HG03135 (cell line): ENCODE measurements at regions not wholly inside any gene's neighbourhood (a gene's known extent, or its start where the extent isn't known, plus 50 kb on each side); places are given as distances from the start of the nearest gene placed in this dataset.
A peak's percentile ranks its signal among the peaks of the same experiment; 100 is the strongest.
"Not testable (repeated sequence)": the region's sequence is repeated elsewhere in the genome, so short reads cannot be mapped to it uniquely, and the experiment has no call there.

Source experiments
- ATAC-seq: cut with Tn5 transposase; IDR thresholded peaks from one replicate; pipeline ENCODE4 v1.9.1; 2021; ENCODE audit warnings: mild to moderate bottlenecking, moderate library complexity; ENCODE audit not compliant: unreplicated experiment

GRCh38 chr3:177336873-177337450 lies 139.7 kb upstream of the TBL1XR1 start:
- ATAC-seq, result no peak

DNA sequence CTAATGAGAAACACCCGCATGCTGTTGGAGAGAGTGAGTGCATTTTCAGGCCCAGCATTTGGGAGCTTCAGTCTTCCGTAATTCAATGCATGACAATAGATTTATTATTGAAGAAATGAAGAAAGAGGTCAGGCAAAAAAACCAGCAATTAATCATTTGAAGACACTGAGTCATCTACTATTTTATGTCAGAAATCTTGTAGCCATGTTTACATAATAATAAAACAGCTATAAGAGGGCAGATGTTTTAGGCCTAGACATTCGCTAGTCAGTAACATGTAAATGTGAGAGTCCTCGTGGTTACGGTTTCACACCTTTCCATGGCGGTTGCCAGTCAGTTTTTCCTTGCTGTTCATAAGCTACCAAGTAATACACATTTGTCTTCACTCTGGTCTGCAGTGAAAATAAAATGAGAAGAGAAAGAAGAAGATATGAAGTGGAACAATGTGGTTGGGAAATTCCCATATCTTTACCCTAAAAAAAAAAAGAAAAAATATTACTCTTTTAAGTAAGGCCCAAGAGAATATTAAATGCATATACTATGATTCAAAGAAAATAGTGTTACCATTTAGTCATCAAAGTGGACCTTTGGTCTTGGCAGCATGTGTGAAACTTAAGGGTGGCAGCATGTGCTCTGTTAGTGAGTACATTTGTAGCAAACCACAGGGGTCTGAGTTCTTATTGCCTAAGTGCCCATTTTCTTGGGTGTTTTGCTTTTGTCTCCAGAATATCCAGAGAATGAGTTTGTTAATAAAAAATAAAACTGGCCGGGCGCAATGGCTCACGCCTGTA lies 140.5 kb upstream of the TBL1XR1 start:
- ATAC-seq, result peak; percentile 82

DNA sequence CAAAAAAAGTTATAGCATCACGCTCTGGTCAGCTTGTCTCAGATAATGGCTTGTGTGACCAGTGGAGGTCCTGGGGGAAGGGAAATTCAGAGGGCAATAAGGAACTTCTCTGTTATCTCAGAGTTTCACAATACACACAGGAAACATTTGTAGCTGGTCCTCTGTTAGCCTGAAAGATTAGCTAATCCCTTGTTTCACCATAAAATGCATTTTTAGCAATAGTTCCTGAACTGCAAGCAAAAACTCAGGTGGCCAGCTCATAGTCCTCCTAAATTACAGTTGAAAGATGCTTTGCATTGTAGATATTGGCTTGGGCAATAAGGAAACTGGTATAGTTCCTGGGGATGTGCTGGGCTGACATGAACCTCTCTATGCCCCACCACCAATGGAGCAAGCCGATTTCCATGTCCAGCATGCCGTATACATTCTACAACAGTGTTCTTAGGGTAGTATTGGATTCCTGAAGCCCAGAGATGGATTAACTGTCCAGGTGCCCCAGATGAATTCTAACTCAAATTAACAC lies 141.5 kb upstream of the TBL1XR1 start:
- peak; percentile 41 for ATAC-seq

- not testable (repeated sequence) for ATAC-seq
Measured at GRCh38 chr3:177339220-177339703, 142.0 kb upstream of the TBL1XR1 start.

DNA sequence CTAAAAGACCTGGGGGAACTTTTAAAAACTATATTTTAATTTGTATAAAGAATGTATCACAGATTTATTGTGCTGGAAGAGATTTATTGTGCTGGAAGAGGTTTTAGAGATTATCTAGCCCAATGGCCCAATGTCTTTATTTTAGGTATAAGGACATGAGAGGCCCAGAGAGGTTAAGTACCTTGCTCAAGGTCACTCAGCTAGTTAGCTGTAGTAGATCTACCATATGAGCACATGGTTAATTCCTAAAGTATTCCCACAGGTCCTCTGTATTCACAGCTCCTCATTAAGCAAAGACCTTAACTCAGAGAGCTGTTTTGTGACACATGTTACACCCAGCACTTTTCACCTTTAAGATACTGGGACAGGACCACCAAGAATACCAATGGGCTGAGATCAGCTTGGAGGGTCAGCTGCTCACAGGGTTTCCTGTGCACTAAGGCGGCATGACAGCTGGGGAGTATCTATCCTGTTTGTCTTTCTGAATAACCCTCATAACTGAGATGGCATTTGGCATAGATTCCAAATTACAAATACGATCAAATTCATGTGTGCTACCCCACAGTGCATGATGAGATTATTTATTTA lies 143.1 kb upstream of the TBL1XR1 start:
- ATAC-seq, result no peak

DNA sequence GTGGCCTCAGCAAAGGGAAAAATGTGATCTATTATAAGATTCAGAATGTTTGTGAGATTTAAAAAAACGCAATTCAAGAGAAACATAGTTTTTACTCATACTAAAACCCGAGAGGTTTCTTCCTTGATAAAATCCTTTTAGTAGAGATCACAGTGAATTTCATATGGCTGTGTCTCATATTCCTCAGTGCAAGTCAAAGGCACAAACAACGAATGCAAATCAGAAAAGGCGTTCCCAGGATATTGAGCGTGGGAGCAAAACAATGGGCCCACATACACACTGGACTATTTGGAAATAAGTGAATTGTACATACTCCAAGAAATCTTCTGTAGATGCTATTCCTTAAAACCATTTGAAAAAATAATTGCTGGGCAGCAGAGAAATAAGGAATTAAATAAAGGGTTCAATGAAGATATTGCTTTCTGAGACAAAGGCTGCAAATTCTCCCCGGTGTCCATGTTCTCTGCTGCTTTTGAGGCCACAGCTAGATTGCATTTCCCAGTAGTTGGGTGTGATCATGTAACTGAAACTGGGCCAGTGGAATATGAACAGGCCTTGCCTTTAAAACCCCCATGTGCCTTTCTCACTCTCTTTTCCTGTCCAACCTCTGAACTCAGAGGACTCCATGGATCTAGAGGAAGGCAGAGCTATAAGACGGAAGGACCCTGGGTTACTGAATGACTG lies 144.6 kb upstream of the TBL1XR1 start:
- ATAC-seq, result no peak

GRCh38 chr3:177343122-177343625 lies 145.9 kb upstream of the TBL1XR1 start:
- ATAC-seq, result no peak

DNA sequence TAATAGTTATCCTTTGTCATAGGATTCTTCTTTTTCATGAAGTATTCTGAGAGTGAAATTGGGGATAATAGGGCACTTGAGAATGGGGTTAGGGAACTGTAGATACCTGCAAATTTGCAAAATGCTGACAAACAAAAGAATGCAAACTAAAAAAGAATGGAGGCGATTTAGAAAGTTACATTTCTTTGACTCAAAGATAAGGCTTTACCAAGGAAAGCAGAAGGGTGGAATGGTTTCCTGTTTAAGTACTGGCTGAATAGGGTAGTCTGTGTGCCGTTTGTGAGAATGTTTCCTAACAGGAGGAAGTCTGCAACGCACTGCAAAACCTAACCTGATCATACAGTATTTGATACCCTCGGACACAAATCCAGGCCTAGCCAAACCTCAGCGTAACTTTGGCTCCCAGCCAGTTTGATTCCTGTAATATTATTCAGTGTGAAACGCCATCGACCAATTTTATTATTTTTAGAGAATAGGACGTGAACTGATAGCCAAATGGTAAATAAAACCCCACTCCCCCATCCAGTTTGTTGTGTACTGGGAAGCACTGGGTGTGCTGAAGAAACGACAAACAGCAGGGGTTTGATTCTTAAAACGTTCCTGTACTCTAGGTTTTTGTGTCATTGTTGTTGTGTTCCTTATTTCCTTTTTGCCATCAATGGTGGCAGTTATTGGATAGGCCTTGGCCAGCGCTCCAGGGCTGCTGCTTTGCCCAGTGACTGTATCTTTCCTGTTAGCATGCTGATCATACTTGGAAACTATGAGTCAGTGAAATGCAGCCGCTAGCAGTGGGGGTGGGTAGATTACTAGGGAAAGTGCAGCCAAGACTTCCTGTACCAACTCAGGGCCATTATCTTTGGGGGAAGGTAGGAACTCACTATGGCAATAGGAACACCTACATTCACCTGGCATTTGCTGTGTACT lies 148.0 kb upstream of the TBL1XR1 start:
- ATAC-seq, result peak; percentile 80

GRCh38 chr3:177345973-177346503 lies 148.8 kb upstream of the TBL1XR1 start:
- peak; percentile 10 for ATAC-seq

- no peak for ATAC-seq
Measured at GRCh38 chr3:177346878-177347277, 149.6 kb upstream of the TBL1XR1 start.

DNA sequence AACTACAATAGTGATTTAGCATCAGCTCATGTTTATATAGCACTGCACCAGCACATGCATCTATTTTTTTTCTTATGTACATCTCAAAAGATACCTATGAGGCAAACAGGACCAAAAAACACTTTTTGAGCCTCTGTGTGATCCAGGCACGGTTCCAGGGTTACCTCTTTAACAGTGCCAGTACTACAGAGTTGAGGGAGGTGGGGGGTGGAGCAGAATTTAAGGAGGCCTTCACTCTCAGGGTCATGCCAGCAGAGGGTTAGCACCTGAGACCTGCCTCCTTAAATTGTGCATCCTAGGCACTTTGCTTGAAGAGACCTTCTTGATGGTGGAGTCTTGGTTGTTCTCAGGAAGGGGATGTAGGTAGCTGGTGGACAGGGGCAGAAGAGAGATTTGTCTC lies 150.3 kb upstream of the TBL1XR1 start:
- ATAC-seq, result no peak

DNA sequence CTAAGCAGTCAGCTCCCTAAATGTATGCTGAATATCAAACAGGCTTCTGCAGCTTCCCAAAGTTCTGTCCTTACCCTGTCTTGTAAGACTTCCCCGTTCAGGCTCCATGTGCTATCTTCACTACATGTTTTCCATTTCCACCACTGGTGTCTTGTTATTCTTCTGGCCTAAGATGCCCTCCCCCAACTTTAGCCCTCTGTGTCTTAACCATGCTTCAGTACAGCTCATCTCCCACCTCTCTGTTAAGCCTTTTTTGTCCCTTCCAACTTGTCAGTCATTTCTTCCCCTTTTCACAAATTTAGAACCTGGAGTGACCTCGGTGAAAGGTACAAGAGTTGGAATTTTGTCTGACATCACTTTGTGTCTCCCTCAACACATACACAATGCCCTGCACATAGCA lies 151.7 kb upstream of the TBL1XR1 start:
- ATAC-seq, result no peak

DNA sequence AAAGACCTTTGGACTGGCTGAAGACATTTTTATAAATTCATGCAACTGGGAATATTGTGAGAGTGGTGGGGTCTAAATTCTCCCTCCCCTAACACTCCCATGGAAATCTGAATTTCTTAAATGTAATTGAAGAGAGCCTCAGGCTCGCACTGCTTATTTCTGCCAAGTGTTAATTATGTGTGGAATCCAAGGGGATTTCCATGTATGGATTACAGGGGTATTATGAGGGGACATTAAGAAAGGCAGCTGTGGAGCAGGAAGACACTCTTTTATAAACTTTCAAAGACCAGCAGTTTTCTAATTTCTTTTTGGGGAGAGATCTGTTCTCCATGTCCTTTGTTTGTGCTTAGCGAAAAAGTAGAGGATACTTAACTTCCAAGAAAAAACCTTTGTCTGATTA lies 152.1 kb upstream of the TBL1XR1 start:
- no peak for ATAC-seq

DNA sequence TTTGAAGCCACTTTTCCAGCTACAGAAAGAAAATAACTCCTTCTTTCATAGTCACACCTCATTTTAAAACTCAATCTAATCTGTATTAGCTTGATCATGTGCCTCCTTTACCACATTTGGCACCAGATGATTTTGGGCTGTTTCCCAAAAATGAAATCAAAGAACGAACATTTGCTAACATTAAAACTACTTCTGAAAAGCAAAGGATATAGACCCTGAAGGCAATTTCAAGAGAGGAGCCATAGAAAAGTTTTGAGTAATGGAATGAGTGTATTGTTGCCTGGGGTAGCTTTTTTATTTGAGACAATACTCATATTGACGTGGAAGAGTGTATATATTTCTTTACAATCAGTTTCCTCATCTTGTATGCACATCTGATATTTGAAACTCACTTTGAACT lies 152.8 kb upstream of the TBL1XR1 start:
- no peak for ATAC-seq

- ATAC-seq, result no peak
Measured at GRCh38 chr3:177351206-177351605, 153.9 kb upstream of the TBL1XR1 start.

DNA sequence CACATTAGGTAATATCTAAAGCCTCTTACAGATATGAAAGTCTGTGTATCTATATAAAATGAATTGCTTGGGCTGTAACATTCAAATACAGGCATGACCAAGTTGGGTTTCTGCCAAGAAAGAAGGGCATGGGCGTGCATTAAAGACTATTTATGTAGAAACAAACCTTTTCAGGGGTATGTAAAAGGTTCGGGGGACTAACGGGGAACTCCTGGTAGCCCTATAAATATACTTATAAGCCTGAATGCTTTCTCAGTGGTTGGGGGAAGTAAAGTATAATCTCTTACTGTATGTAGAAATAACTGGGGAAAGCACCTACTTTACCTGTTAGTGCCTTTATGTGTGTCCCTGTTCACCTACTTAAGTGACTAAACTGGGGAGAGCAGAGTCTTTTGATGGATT lies 154.5 kb upstream of the TBL1XR1 start:
- peak; percentile 97 for ATAC-seq

DNA sequence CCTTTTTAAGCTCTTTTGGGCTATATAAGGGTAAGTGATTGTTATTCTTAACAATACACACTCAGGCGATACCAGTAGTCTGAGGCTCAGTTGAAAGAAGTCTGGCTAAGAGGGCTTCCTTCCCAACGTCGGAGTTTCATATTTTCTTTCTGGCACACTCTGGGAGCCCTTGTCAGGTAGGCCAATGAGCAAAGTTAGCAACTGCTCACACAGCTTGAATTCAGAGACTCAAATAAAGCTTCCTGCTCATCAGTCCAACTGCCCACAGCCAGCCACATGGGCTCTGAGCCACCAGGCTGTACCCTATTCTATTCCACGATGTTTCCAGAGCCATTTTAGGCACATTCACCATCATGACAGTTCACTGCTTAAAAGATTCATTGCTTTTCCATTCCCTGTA lies 155.1 kb upstream of the TBL1XR1 start:
- no peak for ATAC-seq

GRCh38 chr3:177353140-177353539 lies 155.9 kb upstream of the TBL1XR1 start:
- ATAC-seq, result no peak

GRCh38 chr3:177353879-177354278 lies 156.6 kb upstream of the TBL1XR1 start:
- not testable (repeated sequence) for ATAC-seq

DNA sequence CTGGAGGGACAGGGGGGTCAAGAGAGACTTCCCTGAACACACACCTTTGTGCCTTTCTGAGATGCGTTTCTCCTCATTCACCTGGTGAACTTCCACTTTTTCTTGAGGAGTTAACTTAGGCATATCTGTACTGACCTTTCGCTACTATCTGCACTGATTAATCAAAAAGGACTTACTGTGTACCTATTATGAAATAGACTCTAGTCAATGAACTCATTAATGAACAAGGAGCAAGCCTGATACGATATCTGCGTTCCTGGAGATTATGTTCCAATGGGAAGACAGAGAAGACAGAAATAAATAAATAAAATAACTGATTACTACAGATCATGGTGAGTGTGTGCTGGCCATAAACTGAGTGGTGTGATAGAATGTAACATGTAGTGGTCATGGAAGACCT lies 157.2 kb upstream of the TBL1XR1 start:
- ATAC-seq, result no peak
